ENCODE measurements at regions not wholly inside any gene's neighbourhood (a gene's known extent, or its start where the extent isn't known, plus 50 kb on each side); places are given as distances from the start of the nearest gene placed in this dataset.

GRCh38 chr4:32826169-32826568 lies 2106.0 kb downstream of the PCDH7 start:
- TF ChIP-seq CTCF (IDR thresholded peaks at IDR 0.05) (no peak), POLR2AphosphoS5 (IDR thresholded peaks at IDR 0.05) (no peak)
